ENCODE measurements at regions not wholly inside any gene's neighbourhood (a gene's known extent, or its start where the extent isn't known, plus 50 kb on each side); places are given as distances from the start of the nearest gene placed in this dataset.

GRCh38 chr13:85737952-85738351 lies 61.3 kb downstream of the SLITRK6 start:
- no peak for TF ChIP-seq REST (IDR thresholded peaks at IDR 0.05; ENCODE audit: insufficient replicate concordance, low read depth)
- TF ChIP-seq POLR2AphosphoS5 (IDR thresholded peaks at IDR 0.05; ENCODE audit: low read depth) = no peak
- peak; percentile 22; the same call in 1 of the 2 replicates for TF ChIP-seq SPI1 (IDR thresholded peaks at IDR 0.05; ENCODE audit: borderline replicate concordance, low read depth)
- no peak for DNase-seq (ENCODE audit: low read depth in 1 of 2, low spot score in 1 of 2)
- no peak overlapping the region for H3K27ac ChIP-seq (replicated peaks)
- no peaks in the 10 kb centered on the region for H3K27me3 ChIP-seq (ENCODE audit: insufficient read depth, poor library complexity, severe bottlenecking)
- H3K4me3 ChIP-seq (replicated peaks; ENCODE audit: insufficient read depth, low read length) = no peak overlapping the region

DNA sequence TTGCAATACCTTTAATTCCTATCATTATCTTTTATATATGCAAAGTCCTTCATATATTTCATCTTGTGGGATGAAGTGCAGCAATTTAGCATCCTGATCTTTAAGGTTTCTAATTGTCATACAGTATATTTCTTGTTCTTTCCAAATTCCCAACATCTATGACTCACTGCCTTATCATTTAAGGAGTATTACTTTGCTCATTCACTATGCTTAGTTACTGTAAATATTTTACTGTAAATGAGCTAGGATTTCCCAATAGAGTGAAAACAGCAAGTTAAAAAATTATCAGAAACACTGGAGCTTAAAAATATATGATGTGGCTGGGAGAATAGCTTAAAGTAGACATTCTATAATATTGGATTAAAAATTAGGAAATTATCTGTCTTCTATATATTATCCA lies 69.9 kb downstream of the SLITRK6 start:
- TF ChIP-seq SPI1 (IDR thresholded peaks at IDR 0.05; ENCODE audit: borderline replicate concordance, low read depth) = no peak
- no peak for TF ChIP-seq CTCF (IDR thresholded peaks at IDR 0.05; ENCODE audit: insufficient read depth, low read length)
- no peak for TF ChIP-seq GABPA (IDR thresholded peaks at IDR 0.05; ENCODE audit: low read depth)
- no peak for TF ChIP-seq REST (IDR thresholded peaks at IDR 0.05; ENCODE audit: insufficient replicate concordance, low read depth)
- no peak for TF ChIP-seq POLR2AphosphoS5 (IDR thresholded peaks at IDR 0.05; ENCODE audit: low read depth)
- Histone ChIP-seq H3K4me3 (replicated peaks; ENCODE audit: insufficient read depth, low read length) (no peak overlapping the region), H3K27ac (replicated peaks) (no peak overlapping the region), H3K27me3 (ENCODE audit: insufficient read depth, poor library complexity, severe bottlenecking) (no peaks in the 10 kb centered on the region)
- no peak for DNase-seq (ENCODE audit: low read depth in 1 of 2, low spot score in 1 of 2)

DNA sequence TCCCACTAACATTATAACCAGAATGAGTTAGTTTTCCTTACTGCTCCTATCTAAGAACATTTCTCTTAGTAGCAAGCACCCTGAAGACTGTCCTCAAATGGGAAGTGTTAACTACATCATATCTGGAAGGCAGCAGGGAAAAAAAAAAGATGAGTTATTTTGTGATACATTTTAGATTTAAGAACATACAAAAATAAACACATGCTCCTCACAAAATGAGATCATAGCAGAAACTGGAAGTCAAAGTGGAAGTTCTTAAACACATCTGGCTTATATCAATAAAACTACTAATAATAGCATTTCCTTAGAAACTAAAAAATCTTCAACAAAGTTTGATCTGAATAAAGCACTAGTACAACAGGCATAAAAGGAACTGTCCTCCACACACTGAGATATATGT lies 70.4 kb downstream of the SLITRK6 start:
- Histone ChIP-seq H3K27ac (replicated peaks) (no peak overlapping the region), H3K27me3 (ENCODE audit: insufficient read depth, poor library complexity, severe bottlenecking) (no peaks in the 10 kb centered on the region), H3K4me3 (replicated peaks; ENCODE audit: insufficient read depth, low read length) (no peak overlapping the region)
- TF ChIP-seq CTCF (IDR thresholded peaks at IDR 0.05; ENCODE audit: insufficient read depth, low read length) (no peak), GABPA (IDR thresholded peaks at IDR 0.05; ENCODE audit: low read depth) (no peak), REST (IDR thresholded peaks at IDR 0.05; ENCODE audit: insufficient replicate concordance, low read depth) (no peak), POLR2AphosphoS5 (IDR thresholded peaks at IDR 0.05; ENCODE audit: low read depth) (no peak), SPI1 (IDR thresholded peaks at IDR 0.05; ENCODE audit: borderline replicate concordance, low read depth) (no peak)
- DNase-seq (ENCODE audit: low read depth in 1 of 2, low spot score in 1 of 2) = no peak
